HFF-Myc (cell line): ENCODE measurements at regions not wholly inside any gene's neighbourhood (a gene's known extent, or its start where the extent isn't known, plus 50 kb on each side); places are given as distances from the start of the nearest gene placed in this dataset.
"Not testable (repeated sequence)": the region's sequence is repeated elsewhere in the genome, so short reads cannot be mapped to it uniquely, and the experiment has no call there.

Experiments used
- DNase-seq: peaks from one replicate; pipeline ENCODE4 v3.0.0-alpha.2; 2011; ENCODE audit warnings: low read depth; ENCODE audit errors: extremely low read depth
- H3K4me3 ChIP-seq: replicated peaks from 2 replicates; pipeline ENCODE4 v1.5.1; 2011; ENCODE audit warnings: low read depth, mild to moderate bottlenecking, control low read depth, low read length
- CTCF ChIP-seq: IDR thresholded peaks from 2 replicates; pipeline ENCODE4 v1.5.1; 2012; ENCODE audit warnings: mild to moderate bottlenecking, low read depth, low read length, control low read depth; ENCODE audit errors: missing control alignments

- no peak for DNase-seq
- H3K4me3 ChIP-seq: no peak overlapping the region
- TF ChIP-seq CTCF: no peak
Measured at GRCh38 chr13:89057274-89057673, 1386.1 kb downstream of the SLITRK5 start.

- no peak overlapping the region for H3K4me3 ChIP-seq
- TF ChIP-seq CTCF: no peak
- DNase-seq: no peak
Measured at GRCh38 chr13:89057862-89058261, 1386.7 kb downstream of the SLITRK5 start.

- no peak for TF ChIP-seq CTCF
- H3K4me3 ChIP-seq: no peak overlapping the region
- no peak for DNase-seq
Measured at GRCh38 chr13:89061821-89062220, 1390.7 kb downstream of the SLITRK5 start.

DNA sequence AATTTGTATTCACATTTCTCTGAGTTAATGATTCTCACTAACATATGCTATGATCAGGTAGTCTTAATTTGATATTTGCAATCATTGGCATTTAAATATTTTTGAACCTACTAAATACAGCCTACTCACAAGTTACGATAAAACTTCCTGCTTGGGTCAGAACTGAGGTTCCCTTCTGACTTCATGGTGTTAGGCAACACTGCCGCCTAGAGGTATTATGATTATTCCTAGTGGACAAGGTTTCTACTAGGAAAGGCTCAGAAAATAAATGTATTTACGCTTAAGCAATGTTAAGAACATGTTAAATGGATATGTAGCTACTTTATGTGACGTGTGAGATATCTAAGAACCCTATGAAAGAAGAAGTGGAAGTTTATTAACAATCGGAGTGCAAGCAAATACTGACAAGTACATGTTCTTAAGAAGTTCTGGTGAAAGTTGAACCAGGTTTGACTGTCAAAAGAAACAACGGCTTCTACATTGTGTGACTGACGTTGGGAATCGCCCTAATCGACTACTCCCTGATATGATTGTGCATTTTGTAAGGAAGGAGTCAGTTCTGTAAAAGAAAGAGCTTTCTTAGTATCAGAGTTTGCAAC, 1395.8 kb downstream of the SLITRK5 start:
- no peak overlapping the region for H3K4me3 ChIP-seq
- TF ChIP-seq CTCF: no peak
- DNase-seq: no peak

DNA sequence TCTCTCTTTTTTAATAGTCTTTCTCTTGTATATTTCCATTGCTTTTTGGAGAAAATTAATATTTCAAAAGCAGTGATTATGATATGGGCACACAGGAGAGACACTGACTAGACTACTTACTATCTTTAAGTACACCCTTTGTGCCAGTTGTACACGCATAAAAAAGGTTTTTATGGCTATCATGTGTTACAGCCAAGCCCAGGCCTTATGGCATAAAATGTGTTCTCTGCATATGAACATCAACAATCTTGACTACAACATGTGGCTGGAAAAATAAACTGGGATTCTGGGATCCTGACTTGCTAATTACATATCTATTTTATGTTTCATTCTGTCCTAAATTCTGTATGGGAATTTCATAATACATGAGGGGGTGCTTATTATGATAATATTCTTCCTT, 1401.8 kb downstream of the SLITRK5 start:
- TF ChIP-seq CTCF: no peak
- DNase-seq: no peak
- no peak overlapping the region for H3K4me3 ChIP-seq

DNA sequence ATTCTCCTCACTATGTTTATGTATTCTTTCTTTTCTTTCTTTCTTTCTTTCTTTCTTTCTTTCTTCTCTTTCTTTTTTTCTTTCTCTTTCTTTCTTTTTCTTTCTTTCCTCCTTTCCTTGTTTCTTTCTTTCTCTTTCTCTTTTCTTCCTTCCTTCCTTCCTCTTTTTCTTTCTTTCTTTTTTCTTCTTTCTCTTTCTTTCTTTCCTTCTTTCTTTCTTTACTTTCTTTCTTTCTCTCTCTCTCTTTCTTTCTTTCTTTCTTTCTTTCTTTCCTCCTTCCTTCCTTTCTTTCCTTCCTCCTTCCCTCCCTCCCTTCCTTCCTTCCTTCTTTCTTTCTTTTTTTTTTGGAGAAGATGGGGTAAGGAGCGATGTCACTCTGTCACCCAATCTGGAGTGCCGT, 1405.5 kb downstream of the SLITRK5 start:
- TF ChIP-seq CTCF: no peak
- H3K4me3 ChIP-seq: no peak overlapping the region
- DNase-seq: no peak

- TF ChIP-seq CTCF: no peak
- no peak overlapping the region for H3K4me3 ChIP-seq
- no peak for DNase-seq
Measured at GRCh38 chr13:89082623-89083022, 1411.5 kb downstream of the SLITRK5 start.

DNA sequence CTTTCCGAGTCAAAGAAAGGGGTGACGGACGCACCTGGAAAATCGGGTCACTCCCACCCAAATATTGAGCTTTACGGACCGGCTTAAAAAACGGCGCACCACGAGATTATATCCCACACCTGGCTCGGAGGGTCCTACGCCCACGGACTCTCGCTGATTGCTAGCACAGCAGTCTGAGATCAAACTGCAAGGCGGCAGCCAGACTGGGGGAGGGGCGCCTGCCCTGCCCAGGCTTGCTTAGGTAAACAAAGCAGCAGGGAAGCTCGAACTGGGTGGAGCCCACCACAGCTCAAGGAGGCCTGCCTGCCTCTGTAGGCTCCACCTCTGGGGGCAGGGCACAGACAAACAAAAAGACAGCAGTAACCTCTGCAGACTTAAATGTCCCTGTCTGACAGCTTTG, 1416.9 kb downstream of the SLITRK5 start:
- not testable (repeated sequence) for DNase-seq, H3K4me3 ChIP-seq
